KMS-11 (cell line): ENCODE measurements at regions not wholly inside any gene's neighbourhood (a gene's known extent, or its start where the extent isn't known, plus 50 kb on each side); places are given as distances from the start of the nearest gene placed in this dataset.
"Not testable (repeated sequence)": the region's sequence is repeated elsewhere in the genome, so short reads cannot be mapped to it uniquely, and the experiment has no call there.

ENCODE experiments used
- H2AFZ ChIP-seq: fragments of 200-600 bp; sonication (generic); 2 replicates; pipeline ENCODE4 v1.6.1; 2016; ENCODE audit warnings: antibody characterized with exemption, mixed run types, low read depth
- H3K27ac ChIP-seq: fragments of 200-600 bp; sonication (generic); 2 replicates; pipeline ENCODE4 v1.6.1; 2016; ENCODE audit warnings: mild to moderate bottlenecking, mixed run types
- H3K27me3 ChIP-seq: fragments of 200-600 bp; sonication (generic); 2 replicates; pipeline ENCODE4 v1.6.1; 2017; ENCODE audit warnings: mild to moderate bottlenecking, low read depth, mixed run types, moderate library complexity; ENCODE audit not compliant: insufficient read depth
- H3K36me3 ChIP-seq: fragments of 200-600 bp; sonication (generic); 2 replicates; pipeline ENCODE4 v1.6.1; 2017; ENCODE audit warnings: mild to moderate bottlenecking, mixed run types; ENCODE audit not compliant: insufficient read depth
- H3K4me1 ChIP-seq: fragments of 200-600 bp; sonication (generic); 2 replicates; pipeline ENCODE4 v1.6.1; 2016; ENCODE audit warnings: mild to moderate bottlenecking, low read depth, mixed run types; ENCODE audit not compliant: poor library complexity, severe bottlenecking
- H3K4me2 ChIP-seq: fragments of 200-600 bp; sonication (generic); 2 replicates; pipeline ENCODE4 v1.7.0; 2016; ENCODE audit warnings: mild to moderate bottlenecking, mixed run types
- H3K4me3 ChIP-seq: fragments of 200-600 bp; sonication (generic); IDR thresholded peaks from 2 replicates; pipeline ENCODE4 v1.6.1; 2017; ENCODE audit warnings: low read depth, low read length, mixed read lengths; ENCODE audit not compliant: insufficient read depth
- H3K79me2 ChIP-seq: fragments of 200-600 bp; sonication (generic); 2 replicates; pipeline ENCODE4 v1.6.1; 2016; ENCODE audit warnings: low read depth, mixed run types; ENCODE audit not compliant: insufficient read depth
- H3K9ac ChIP-seq: fragments of 200-600 bp; sonication (generic); 2 replicates; pipeline ENCODE4 v1.6.1; 2016; ENCODE audit warnings: mild to moderate bottlenecking, mixed run types
- H4K20me1 ChIP-seq: fragments of 200-600 bp; sonication (generic); 2 replicates; pipeline ENCODE4 v1.6.1; 2016; ENCODE audit warnings: mild to moderate bottlenecking, mixed run types; ENCODE audit not compliant: insufficient read depth
- TF ChIP-seq, protein P1 (sequence below): fragments of 200-600 bp; sonication (generic); conservative IDR thresholded peaks from 2 replicates; pipeline ENCODE4 v1.6.1; 2017; ENCODE audit warnings: low read depth, mild to moderate bottlenecking, antibody characterized with exemption, low read length, moderate library complexity, mixed read lengths

DNA sequence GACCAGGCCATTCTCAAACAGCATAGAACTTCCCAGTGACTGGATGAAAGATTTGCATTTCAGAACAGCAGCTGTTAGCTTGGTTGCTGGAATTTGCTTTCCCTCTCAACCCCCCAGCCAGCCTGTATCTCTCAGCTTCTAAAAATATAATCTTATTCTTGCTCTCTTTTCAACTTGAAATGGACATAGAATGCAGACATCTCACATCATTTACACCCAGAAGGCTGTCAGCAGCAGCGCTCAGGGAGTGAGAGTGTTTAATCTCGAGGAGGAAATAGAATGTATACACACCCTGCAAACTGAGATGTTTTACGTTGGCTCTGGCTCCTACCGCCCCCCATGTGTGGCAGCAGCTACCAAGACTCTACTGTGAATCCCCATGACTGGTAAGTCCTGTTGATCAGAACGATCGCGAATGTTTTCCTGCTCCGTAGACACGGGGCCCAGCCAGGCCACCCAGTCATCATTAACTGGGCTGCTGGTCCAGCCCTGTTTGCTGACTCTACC lies 163.4 kb upstream of the SLC24A3 start:
- H3K4me3 ChIP-seq, result no peak overlapping the region
- H3K79me2 ChIP-seq, result no peaks in the 10 kb centered on the region
- H3K4me2 ChIP-seq, result no peak overlapping the region
- H2AFZ ChIP-seq, result no peak overlapping the region
- H3K36me3 ChIP-seq, result no peaks in the 10 kb centered on the region
- H3K27me3 ChIP-seq, result no peaks in the 10 kb centered on the region
- no peak overlapping the region for H3K27ac ChIP-seq
- H3K9ac ChIP-seq, result no peak overlapping the region
- TF ChIP-seq, protein P1, sequence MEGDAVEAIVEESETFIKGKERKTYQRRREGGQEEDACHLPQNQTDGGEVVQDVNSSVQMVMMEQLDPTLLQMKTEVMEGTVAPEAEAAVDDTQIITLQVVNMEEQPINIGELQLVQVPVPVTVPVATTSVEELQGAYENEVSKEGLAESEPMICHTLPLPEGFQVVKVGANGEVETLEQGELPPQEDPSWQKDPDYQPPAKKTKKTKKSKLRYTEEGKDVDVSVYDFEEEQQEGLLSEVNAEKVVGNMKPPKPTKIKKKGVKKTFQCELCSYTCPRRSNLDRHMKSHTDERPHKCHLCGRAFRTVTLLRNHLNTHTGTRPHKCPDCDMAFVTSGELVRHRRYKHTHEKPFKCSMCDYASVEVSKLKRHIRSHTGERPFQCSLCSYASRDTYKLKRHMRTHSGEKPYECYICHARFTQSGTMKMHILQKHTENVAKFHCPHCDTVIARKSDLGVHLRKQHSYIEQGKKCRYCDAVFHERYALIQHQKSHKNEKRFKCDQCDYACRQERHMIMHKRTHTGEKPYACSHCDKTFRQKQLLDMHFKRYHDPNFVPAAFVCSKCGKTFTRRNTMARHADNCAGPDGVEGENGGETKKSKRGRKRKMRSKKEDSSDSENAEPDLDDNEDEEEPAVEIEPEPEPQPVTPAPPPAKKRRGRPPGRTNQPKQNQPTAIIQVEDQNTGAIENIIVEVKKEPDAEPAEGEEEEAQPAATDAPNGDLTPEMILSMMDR, result no peak
- no peaks in the 10 kb centered on the region for H3K4me1 ChIP-seq
- H4K20me1 ChIP-seq, result no peaks in the 10 kb centered on the region

DNA sequence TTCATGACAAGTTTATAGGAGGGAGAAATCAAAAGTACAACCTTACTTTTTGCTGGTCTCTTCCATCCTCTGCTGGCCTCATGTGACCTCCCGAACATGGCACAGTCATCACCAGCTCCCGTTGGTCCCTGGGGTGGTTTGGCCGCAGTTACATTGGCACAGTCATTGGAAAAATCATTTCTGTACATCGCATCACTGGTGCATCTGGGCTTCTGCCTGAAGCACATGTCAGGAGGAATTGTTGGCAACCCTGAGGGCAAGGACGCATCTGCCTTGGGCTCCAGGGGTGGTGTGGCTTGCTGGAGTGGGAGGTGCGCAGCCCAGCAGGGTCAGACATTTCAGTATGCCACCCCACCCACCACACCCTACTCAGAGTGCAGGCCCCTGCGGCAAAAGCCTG lies 162.9 kb upstream of the SLC24A3 start:
- TF ChIP-seq, protein P1, result no peak
- no peaks in the 10 kb centered on the region for H3K4me1 ChIP-seq
- no peaks in the 10 kb centered on the region for H3K27me3 ChIP-seq

DNA sequence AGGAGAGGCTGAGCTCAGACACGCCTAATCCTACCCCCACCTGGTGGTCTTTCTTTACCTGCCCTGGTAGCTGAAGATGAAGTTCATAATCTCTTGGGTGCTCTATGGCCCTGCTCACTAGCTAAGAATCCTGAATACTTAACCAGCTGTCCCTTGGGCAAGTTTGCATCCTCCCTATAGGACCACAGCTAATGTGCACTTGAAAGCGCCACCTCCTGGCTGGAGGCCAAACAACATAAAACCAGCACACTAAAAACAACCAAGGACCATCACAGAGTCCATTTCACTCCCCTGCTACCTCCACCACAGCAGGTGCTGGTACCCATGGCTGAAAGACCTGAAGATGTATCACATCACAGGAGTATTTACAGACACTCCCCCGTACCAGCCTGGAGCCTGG lies 155.5 kb upstream of the SLC24A3 start:
- Histone ChIP-seq H3K4me1 (no peaks in the 10 kb centered on the region), H4K20me1 (no peaks in the 10 kb centered on the region), H3K4me2 (no peak overlapping the region), H3K9ac (no peak overlapping the region), H2AFZ (no peak overlapping the region), H3K79me2 (no peaks in the 10 kb centered on the region), H3K36me3 (no peaks in the 10 kb centered on the region), H3K27ac (no peak overlapping the region), H3K4me3 (no peak overlapping the region), H3K27me3 (no peaks in the 10 kb centered on the region)
- TF ChIP-seq, protein P1, result peak; percentile 32; the same call in 1 of the 2 replicates

More for the DNA sequence above, 162.9 kb upstream of the SLC24A3 start:
- Histone ChIP-seq H3K4me3 (no peak overlapping the region), H3K36me3 (no peaks in the 10 kb centered on the region), H3K9ac (no peak overlapping the region), H3K4me2 (no peak overlapping the region), H4K20me1 (no peaks in the 10 kb centered on the region), H3K79me2 (no peaks in the 10 kb centered on the region), H3K27ac (no peak overlapping the region), H2AFZ (no peak overlapping the region)

DNA sequence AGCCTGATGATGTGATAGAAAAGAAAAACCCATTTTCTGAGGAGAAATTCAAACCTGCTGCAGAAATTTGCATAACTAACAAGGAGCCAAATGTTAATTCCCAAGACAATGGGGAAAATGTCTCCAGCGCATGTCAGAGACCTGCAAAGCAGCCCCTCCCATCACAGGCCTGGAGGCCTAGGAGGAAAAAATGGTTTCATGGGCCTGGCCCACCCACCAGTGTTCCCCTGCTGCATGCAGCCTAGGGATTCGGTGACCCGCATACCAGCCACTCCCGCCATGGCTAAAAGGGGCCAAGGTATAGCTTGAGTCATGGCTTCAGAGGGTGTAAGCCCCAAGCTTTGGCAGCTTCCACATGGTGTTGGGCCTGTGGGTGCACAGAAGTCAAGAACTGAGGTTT lies 147.7 kb upstream of the SLC24A3 start:
- H3K79me2 ChIP-seq, H2AFZ ChIP-seq, H3K4me2 ChIP-seq, H3K4me1 ChIP-seq, H3K27ac ChIP-seq, H3K4me3 ChIP-seq, H4K20me1 ChIP-seq, H3K9ac ChIP-seq, H3K27me3 ChIP-seq, H3K36me3 ChIP-seq: not testable (repeated sequence)

DNA sequence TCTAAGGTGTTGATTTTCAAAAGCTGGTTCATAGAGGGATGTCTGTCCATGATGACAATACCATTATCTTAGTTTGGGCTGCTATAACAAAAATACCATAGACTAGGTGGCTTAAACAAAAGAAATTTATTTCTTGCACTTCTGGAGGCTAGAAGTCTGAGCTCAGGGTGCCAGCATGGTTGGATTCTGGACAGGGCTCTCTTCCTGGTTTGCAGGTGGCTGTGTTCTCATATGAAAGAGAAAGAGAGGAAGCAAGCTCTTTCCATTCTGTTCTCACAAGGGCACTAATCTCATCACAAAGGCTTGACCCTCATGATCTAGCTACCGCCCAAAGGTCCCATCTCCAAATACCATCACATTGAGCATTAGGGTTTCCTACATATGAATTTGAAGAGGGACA lies 144.5 kb upstream of the SLC24A3 start:
- no peak overlapping the region for H3K4me2 ChIP-seq
- H3K27me3 ChIP-seq, result no peaks in the 10 kb centered on the region
- no peak overlapping the region for H3K9ac ChIP-seq
- H2AFZ ChIP-seq, result no peak overlapping the region
- TF ChIP-seq, protein P1, result no peak
- H3K27ac ChIP-seq, result no peak overlapping the region
- H4K20me1 ChIP-seq, result no peaks in the 10 kb centered on the region
- no peak overlapping the region for H3K4me3 ChIP-seq
- H3K79me2 ChIP-seq, result no peaks in the 10 kb centered on the region
- H3K36me3 ChIP-seq, result no peaks in the 10 kb centered on the region
- H3K4me1 ChIP-seq, result no peaks in the 10 kb centered on the region
